Adipose tissue (tissue), 3 donors: ENCODE measurements at regions not wholly inside any gene's neighbourhood (a gene's known extent, or its start where the extent isn't known, plus 50 kb on each side); places are given as distances from the start of the nearest gene placed in this dataset.
"Not testable (repeated sequence)": the region's sequence is repeated elsewhere in the genome, so short reads cannot be mapped to it uniquely, and the experiment has no call there.

Experiments used
- H3K27ac ChIP-seq: one replicate; pipeline ENCODE4 v1.5.1; 2013; ENCODE audit warnings: low read depth, low read length
- WGBS, 3 donors: extraction: QIAGEN DNeasy Blood & Tissue Kit; methylation state at CpG; one replicate each; pipeline ENCODE4 v1.1.7; 2013; 5-methylcytosine and 5-hydroxymethylcytosine counted together
- donor health status: healthy with polysubstance abuse.
- donor health status: Bipolar disorder and iron deficiency.
- donor health status: healthy.

- no peak overlapping the region for H3K27ac ChIP-seq
- WGBS, 3 donors = 85 to 98% (median 93%) methylated on average over 2 of the region's 2 CpGs
These were observed 188.5 kb downstream of the SPRY1 start for GRCh38 chr4:123585111-123585510.

GRCh38 chr4:123587983-123588494, 191.4 kb downstream of the SPRY1 start:
- WGBS, 3 donors = 47 to 74% (median 71%) methylated on average over 8 of the region's 8 CpGs
- no peak overlapping the region for H3K27ac ChIP-seq

GRCh38 chr4:123588631-123589241, 192.1 kb downstream of the SPRY1 start:
- 60 to 74% (median 67%) methylated on average over 8 of the region's 8 CpGs for WGBS, 3 donors
- H3K27ac ChIP-seq = no peak overlapping the region

GRCh38 chr4:123589301-123589700, 192.7 kb downstream of the SPRY1 start:
- 67 to 83% (median 68%) methylated on average over 3 of the region's 3 CpGs for WGBS, 3 donors
- H3K27ac ChIP-seq = no peak overlapping the region

- H3K27ac ChIP-seq = no peak overlapping the region
- WGBS, 3 donors = 96 to 98% (median 97%) methylated on average over 2 of the region's 2 CpGs
These were observed 195.3 kb downstream of the SPRY1 start for GRCh38 chr4:123591875-123592274.

- WGBS, 3 donors = 70 to 90% (median 75%) methylated on average over 3 of the region's 3 CpGs
- H3K27ac ChIP-seq = no peak overlapping the region
These were observed 197.1 kb downstream of the SPRY1 start for GRCh38 chr4:123593655-123594054.

- H3K27ac ChIP-seq = no peak overlapping the region
- 97 to 100% (median 98%) methylated on average over 3 of the region's 3 CpGs for WGBS, 3 donors
These were observed 200.2 kb downstream of the SPRY1 start for GRCh38 chr4:123596805-123597204.

- WGBS, 3 donors = 66 to 85% (median 75%) methylated on average over 1 of the region's 1 CpG
- no peak overlapping the region for H3K27ac ChIP-seq
These were observed 201.0 kb downstream of the SPRY1 start for GRCh38 chr4:123597586-123597985.

- 74 to 88% (median 82%) methylated on average over 1 of the region's 1 CpG for WGBS, 3 donors
- no peak overlapping the region for H3K27ac ChIP-seq
These were observed 201.7 kb downstream of the SPRY1 start for GRCh38 chr4:123598331-123598730.

GRCh38 chr4:123599061-123599919, 202.7 kb downstream of the SPRY1 start:
- H3K27ac ChIP-seq = peak overlapping the region; percentile 48
- 19 to 59% (median 55%) methylated on average over 3 of the region's 3 CpGs for WGBS, 3 donors

GRCh38 chr4:123599920-123600810, 203.6 kb downstream of the SPRY1 start:
- H3K27ac ChIP-seq = peak overlapping the region; percentile 48
- 31 to 35% (median 34%) methylated on average over 5 of the region's 5 CpGs for WGBS, 3 donors

- 72 to 80% (median 79%) methylated on average over 6 of the region's 6 CpGs for WGBS, 3 donors
- H3K27ac ChIP-seq = no peak overlapping the region
These were observed 204.7 kb downstream of the SPRY1 start for GRCh38 chr4:123600987-123601904.

- WGBS, 3 donors = 94 to 99% (median 95%) methylated on average over 4 of the region's 4 CpGs
- no peak overlapping the region for H3K27ac ChIP-seq
These were observed 205.4 kb downstream of the SPRY1 start for GRCh38 chr4:123602007-123602406.

GRCh38 chr4:123603165-123603564, 206.6 kb downstream of the SPRY1 start:
- WGBS, 3 donors = 61 to 70% (median 68%) methylated on average over 7 of the region's 7 CpGs
- no peak overlapping the region for H3K27ac ChIP-seq

GRCh38 chr4:123605797-123606196, 209.2 kb downstream of the SPRY1 start:
- H3K27ac ChIP-seq = not testable (repeated sequence)
- 86 to 90% (median 90%) methylated on average over 4 of the region's 4 CpGs for WGBS, 3 donors

- WGBS, 3 donors = 88 to 96% (median 94%) methylated on average over 2 of the region's 2 CpGs
- no peak overlapping the region for H3K27ac ChIP-seq
These were observed 209.7 kb downstream of the SPRY1 start for GRCh38 chr4:123606336-123606735.

GRCh38 chr4:123606946-123607542, 210.4 kb downstream of the SPRY1 start:
- WGBS, 3 donors = 58 to 83% (median 70%) methylated on average over 3 of the region's 3 CpGs
- no peak overlapping the region for H3K27ac ChIP-seq
